Forelimb muscle (tissue), 1 donor: ENCODE measurements at regions not wholly inside any gene's neighbourhood (a gene's known extent, or its start where the extent isn't known, plus 50 kb on each side); places are given as distances from the start of the nearest gene placed in this dataset.

ENCODE experiments used
- DNase-seq: peaks from one replicate; pipeline ENCODE4 v3.0.0-alpha.2; 2013; ENCODE audit warnings: low read depth

- DNase-seq, result no peak
These were observed 350.7 kb downstream of the GLRX3 start for GRCh38 chr10:130486906-130487305.

DNA sequence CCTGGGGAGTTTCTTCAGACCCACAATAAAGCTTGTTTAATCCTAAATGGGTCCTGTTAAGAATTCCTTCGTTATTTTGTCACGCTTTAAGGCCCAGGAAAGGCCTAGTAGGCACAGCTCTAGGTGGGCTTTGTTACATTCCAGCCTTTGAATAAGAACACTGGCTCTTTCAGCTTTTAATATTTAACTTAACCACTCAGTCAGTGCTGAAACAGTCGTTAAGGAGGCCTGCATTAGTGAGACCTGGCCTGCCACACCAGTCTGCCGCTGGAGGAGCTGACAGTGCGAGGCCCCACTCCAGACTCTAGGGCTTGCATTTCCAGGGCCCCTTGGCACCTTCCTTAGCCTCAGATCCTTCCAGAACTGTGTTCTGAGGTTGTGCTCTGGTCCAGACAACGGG lies 351.4 kb downstream of the GLRX3 start:
- DNase-seq, result no peak

- no peak for DNase-seq
These were observed 353.7 kb downstream of the GLRX3 start for GRCh38 chr10:130489891-130490290.

GRCh38 chr10:130491011-130491692 lies 355.0 kb downstream of the GLRX3 start:
- DNase-seq, result no peak

GRCh38 chr10:130491693-130492050 lies 355.5 kb downstream of the GLRX3 start:
- DNase-seq, result no peak

DNA sequence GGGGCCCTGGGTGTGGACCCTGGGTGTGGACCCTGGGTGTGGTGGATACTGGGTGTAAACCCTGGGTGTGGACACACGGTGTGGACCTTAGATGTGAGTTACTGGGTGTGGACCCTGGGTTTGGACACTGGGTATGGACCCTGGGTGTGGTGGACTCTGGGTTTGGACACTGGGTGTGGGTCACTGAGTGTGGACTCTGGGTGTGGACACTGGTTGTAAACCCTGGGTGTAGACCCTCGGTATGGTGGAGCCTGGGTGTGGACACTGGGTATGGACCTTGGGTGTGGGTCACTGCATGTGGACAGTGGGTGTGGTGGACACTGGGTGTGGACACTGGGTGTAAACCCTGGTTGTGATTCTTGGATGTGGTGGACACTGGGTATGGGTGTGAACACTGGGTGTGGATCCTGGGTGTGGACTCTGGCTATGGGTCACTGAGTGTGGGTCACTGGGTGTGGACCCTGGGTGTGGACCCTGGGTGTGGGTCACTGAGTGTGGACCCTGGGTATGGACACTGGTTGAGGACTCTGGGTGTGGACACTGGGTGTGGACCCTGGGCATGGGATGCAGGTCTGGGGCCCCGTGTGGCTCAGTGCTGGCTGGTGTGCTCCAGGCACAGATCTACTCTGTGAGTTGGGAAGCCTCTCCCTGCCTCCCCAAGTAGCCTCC lies 356.2 kb downstream of the GLRX3 start:
- no peak for DNase-seq

DNA sequence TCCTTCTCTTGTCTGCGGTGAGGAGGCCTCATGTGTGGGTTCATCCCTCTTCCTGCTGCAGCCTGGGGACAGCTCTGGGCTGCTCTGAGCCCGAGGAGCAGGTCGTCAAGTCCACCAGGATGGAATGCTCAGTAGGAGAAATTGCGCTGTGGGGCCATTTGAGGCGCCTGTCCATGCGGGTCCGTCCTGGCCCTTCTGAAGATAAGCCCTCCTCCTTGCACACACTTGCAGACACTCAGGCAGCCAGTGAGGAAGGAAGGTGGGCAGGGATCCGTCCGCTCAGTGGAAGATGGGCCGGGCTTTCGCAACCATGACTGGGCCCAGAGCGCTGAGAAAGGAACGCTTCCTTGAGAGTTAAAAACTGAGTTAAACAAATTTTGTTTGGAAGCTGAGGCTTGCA lies 356.8 kb downstream of the GLRX3 start:
- no peak for DNase-seq

DNA sequence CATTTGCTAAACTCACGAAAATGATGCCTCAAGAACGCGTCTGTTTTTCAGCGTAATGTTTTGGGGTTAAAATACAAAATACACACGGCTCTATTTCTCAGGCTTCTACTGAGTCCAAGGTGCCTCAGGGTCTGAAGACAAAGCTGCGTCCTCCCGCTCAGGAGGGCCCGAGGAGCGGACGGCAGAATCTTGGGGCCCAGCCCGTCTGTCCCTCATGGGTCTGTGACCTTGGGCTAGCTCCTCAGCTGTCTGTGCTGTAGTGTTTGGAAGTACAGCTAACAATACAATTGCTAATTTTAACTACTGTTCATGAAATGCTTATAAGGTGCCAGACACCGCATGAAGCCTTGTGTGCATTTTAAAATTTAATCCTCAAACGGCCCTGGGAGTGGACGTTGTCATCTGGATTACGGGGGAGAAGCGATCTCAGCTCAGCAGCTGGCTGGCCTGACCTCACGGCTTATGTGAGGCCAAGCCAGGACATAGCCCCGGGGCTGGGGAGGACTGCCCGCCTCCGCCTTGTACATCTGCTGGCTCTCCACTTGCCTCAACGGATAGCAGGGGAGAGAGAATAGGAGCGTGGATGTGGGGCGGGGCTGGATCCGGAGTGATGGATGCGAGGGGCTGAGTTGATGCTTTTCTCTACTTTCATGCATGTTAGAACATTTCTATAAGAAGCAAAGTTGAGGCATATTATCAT lies 357.4 kb downstream of the GLRX3 start:
- DNase-seq, result no peak

GRCh38 chr10:130495116-130495862 lies 359.1 kb downstream of the GLRX3 start:
- DNase-seq, result no peak

DNA sequence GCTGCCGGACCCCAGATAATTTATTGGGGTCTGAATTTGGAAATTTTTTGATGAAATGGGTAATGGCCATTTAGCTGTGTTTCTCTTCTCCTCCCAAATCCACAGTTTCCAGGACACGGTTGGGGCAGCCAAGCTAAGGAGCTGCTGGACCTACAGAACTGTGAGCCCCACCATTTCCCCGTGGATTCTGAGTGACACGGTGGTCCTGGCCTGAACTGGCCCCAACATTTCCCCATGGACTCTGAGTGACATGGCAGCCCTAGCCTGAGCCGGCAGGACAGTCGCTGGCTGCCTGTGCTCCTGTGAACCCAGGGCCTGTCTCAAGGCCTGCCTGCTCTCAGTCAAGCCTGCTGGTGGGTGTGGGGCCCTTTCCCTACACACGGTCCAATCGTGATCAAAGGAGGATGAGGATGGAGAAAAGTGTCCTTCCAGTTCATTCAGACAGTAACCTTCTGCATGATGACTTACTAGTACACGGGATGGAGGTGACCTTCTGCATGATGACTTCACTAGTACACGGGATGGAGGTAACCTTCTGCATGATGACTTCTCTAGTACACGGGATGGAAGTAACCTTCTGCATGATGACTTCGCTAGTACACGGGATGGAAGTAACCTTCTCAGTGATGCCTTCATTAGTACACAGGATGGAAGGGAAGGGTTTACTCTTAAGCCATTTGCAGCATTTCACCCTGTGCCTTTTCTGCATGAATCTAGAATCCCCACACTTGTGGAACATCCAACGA lies 359.9 kb downstream of the GLRX3 start:
- no peak for DNase-seq

DNA sequence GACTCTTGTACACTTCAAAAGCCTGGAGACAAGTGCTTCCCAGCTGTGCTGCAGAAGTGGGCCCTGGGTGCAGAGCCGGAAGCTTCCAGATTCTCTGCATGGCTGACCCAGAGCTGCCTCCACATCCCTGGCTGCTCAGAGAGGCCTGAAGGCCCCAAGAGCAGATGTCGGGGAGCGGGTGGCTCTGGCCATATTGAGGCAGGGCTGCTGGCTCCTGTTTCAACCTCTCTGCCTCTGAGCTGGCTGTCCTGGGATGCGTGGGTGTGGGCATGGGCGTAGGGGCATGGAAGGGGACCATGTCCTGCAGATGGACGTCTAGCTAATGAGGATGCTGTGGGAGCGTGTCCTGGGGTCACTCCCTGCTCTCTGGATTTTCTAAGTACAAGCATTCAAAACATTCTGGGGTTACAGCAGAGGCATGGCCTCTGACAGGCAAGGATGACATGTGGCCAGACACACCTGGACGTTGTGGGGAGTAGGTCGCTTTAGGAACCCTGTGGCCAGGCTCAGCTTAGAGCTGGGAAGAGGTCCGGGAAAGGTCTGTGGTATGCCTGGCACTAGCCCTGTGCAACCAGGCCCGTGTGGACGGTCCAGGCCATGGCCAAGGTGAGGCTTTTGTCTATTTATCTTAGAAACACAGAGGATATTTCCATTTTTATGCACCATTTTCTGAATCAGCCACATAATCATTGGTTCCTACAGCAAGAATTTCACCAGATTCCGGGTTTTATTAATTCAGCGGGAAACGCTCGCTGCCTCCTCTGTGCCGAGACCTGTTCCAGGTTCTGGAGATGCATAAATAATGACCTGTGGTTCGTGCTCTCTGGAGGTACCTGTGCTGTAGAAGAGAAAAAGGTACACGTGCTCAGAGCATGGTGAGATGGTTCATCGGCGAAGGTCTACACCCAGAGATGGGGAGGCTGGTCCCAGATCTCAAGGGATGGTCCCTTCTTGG lies 361.1 kb downstream of the GLRX3 start:
- no peak for DNase-seq

DNA sequence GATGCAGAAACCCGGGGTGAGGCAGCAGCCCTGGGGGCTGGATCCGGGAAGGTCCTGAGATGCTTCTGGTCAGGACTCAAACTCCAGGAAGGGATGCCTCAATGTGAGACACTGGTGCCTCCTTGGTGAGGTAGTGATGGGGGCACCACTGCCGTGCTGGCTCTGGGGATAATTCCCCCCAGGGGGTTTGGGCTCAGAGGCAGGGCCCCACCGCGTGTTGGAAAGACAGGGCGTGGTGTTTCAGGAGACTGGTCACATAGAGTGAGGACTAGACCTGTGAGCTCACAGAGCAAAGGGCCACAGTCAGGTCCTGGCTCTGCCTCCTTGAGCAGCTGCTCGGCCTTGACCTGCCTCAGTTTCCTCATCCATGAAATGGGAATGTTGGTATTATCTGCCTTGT lies 361.9 kb downstream of the GLRX3 start:
- DNase-seq, result no peak

GRCh38 chr10:130498934-130499333 lies 362.7 kb downstream of the GLRX3 start:
- no peak for DNase-seq

GRCh38 chr10:130499541-130499940 lies 363.4 kb downstream of the GLRX3 start:
- DNase-seq, result no peak

GRCh38 chr10:130500261-130501000 lies 364.2 kb downstream of the GLRX3 start:
- no peak for DNase-seq

DNA sequence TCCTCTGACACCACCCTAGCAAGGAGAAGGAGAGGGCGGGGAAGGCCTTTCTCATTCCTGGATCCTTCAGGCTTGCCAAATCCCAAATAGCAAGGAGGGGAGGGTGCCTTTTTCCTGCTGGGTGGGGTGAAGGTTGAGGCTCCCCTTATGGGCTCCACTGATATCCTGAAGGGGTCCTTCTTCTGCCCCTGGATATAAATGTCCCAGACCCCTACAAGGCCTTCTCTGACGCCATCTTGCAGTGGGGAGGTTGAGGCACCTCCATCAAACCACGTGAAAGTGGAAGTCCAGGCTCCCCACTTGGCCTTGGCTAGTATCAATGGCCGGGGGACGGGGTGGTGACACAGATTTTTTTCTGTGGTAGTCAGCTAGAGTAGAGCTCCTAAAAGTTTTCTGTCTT lies 371.3 kb downstream of the GLRX3 start:
- no peak for DNase-seq

- DNase-seq, result no peak
These were observed 373.9 kb downstream of the GLRX3 start for GRCh38 chr10:130509881-130510689.

DNA sequence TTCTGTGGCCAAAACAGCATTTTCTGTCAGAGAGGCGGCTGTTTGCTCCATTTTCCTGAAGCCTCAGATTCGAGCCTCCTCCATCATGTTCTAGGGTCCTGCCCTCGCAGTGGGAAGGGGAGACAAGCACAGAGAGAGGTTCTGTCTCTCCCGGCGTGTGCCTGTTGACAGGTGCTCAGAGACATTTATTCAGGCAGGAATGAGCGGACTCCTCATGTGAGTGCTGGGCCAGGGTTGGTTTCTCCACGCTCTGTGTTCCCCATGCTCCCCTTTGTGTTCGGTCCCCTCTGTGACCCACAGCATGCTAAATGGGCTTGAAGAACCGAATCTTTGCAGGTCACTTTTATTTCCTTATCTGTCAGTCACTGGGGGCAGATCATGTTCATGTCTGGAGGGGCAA lies 374.6 kb downstream of the GLRX3 start:
- DNase-seq, result no peak

DNA sequence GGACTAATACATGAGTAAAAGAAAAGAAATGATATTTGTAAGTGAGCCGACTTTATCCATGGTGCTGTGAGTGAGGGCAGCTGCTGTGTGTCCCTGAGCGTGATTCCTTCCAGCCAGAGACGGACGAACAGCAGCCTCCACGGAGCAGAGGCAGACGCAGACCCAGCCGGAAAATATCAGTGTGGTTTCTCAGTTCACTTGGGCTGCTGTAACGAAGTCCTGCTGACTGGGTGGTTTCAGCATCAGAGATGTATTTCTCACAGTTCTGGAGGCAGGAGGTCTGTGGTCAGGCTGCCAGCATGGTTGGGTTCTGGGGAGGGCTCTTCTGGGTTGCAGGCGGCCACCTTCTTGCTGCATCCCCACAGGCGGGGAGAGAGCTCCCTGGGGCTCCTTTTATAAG lies 375.6 kb downstream of the GLRX3 start:
- no peak for DNase-seq
